ENCODE measurements at regions not wholly inside any gene's neighbourhood (a gene's known extent, or its start where the extent isn't known, plus 50 kb on each side); places are given as distances from the start of the nearest gene placed in this dataset.

DNA sequence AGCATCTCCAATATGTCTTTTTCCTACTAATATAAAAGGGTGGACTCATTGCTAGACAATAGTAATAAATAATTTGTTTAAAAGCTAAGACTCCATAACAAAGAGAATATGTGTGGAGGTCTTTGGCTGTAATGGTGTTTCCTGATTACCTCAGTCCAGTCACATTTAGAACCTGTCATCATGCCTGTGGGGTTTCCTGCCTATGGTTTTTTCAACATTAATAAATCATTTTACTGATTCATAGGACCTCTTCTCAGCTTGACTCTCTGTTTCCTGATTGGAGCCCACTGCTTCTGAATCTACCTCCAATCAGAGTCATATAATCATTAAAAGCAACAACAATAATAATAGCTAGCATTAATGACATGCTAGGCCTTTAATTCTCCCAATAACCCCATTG lies 52.4 kb upstream of the GNAI1 start:
- TF ChIP-seq, protein P1, sequence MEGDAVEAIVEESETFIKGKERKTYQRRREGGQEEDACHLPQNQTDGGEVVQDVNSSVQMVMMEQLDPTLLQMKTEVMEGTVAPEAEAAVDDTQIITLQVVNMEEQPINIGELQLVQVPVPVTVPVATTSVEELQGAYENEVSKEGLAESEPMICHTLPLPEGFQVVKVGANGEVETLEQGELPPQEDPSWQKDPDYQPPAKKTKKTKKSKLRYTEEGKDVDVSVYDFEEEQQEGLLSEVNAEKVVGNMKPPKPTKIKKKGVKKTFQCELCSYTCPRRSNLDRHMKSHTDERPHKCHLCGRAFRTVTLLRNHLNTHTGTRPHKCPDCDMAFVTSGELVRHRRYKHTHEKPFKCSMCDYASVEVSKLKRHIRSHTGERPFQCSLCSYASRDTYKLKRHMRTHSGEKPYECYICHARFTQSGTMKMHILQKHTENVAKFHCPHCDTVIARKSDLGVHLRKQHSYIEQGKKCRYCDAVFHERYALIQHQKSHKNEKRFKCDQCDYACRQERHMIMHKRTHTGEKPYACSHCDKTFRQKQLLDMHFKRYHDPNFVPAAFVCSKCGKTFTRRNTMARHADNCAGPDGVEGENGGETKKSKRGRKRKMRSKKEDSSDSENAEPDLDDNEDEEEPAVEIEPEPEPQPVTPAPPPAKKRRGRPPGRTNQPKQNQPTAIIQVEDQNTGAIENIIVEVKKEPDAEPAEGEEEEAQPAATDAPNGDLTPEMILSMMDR (IDR thresholded peaks at IDR 0.05) = no peak
- no peak for TF ChIP-seq POLR2A (IDR thresholded peaks at IDR 0.05)
